Hepatocyte (in vitro differentiated cells): ENCODE measurements at regions not wholly inside any gene's neighbourhood (a gene's known extent, or its start where the extent isn't known, plus 50 kb on each side); places are given as distances from the start of the nearest gene placed in this dataset.

ENCODE experiments used
- DNase-seq: peaks from one replicate; pipeline ENCODE4 v3.0.0-alpha.2; 2016; ENCODE audit warnings: low spot score
- H2AFZ ChIP-seq: fragments of 200-600 bp; sonication (generic); 2 replicates; pipeline ENCODE4 v1.6.0; 2016; ENCODE audit warnings: antibody characterized with exemption, mild to moderate bottlenecking
- H3K27ac ChIP-seq: fragments of 200-600 bp; sonication (generic); 2 replicates; pipeline ENCODE4 v1.5.1; 2016; ENCODE audit warnings: mild to moderate bottlenecking
- H3K27me3 ChIP-seq: fragments of 200-600 bp; sonication (generic); 2 replicates; pipeline ENCODE4 v1.6.1; 2016
- H3K36me3 ChIP-seq: fragments of 200-600 bp; sonication (generic); replicated peaks from 2 replicates; pipeline ENCODE4 v1.5.1; 2016; ENCODE audit warnings: low read depth; ENCODE audit not compliant: insufficient read depth
- H3K4me1 ChIP-seq: fragments of 200-600 bp; sonication (generic); 2 replicates; pipeline ENCODE4 v1.5.1; 2016; ENCODE audit warnings: mild to moderate bottlenecking, moderate library complexity; ENCODE audit not compliant: insufficient read depth
- H3K4me2 ChIP-seq: fragments of 200-600 bp; sonication (generic); 2 replicates; pipeline ENCODE4 v1.6.0; 2016
- H3K4me3 ChIP-seq: fragments of 200-600 bp; sonication (generic); 2 replicates; pipeline ENCODE4 v1.5.1; 2016; ENCODE audit warnings: mild to moderate bottlenecking
- H3K79me2 ChIP-seq: fragments of 200-600 bp; sonication (generic); 2 replicates; pipeline ENCODE4 v1.6.0; 2017; ENCODE audit warnings: mild to moderate bottlenecking
- H3K9me2 ChIP-seq: fragments of 200-600 bp; sonication (generic); replicated peaks from 2 replicates; pipeline ENCODE4 v1.6.0; 2017; ENCODE audit warnings: mild to moderate bottlenecking; ENCODE audit not compliant: insufficient read depth
- H3K9me3 ChIP-seq: fragments of 200-600 bp; sonication (generic); 2 replicates; pipeline ENCODE4 v1.5.1; 2016; ENCODE audit warnings: low read depth, mild to moderate bottlenecking
- H4K20me1 ChIP-seq: fragments of 200-600 bp; sonication (generic); 2 replicates; pipeline ENCODE4 v1.6.0; 2016; ENCODE audit warnings: mild to moderate bottlenecking; ENCODE audit not compliant: insufficient read depth, poor library complexity, severe bottlenecking
- CTCF ChIP-seq: fragments of 200-600 bp; sonication (generic); IDR thresholded peaks from 2 replicates; pipeline ENCODE4 v1.5.1; 2016; ENCODE audit warnings: antibody characterized with exemption, mild to moderate bottlenecking; ENCODE audit not compliant: poor library complexity
- EZH2 ChIP-seq: fragments of 200-600 bp; sonication (generic); IDR thresholded peaks from 2 replicates; pipeline ENCODE4 v1.6.1; 2016; ENCODE audit warnings: antibody characterized with exemption, mild to moderate bottlenecking, borderline replicate concordance
- EZH2phosphoT487 ChIP-seq: fragments of 200-600 bp; sonication (generic); IDR thresholded peaks from one replicate; pipeline ENCODE4 v1.6.1; 2018; ENCODE audit warnings: antibody characterized with exemption, mild to moderate bottlenecking, low read depth, moderate library complexity; ENCODE audit not compliant: unreplicated experiment, severe bottlenecking
- WGBS: methylation state at CpG from one replicate; pipeline ENCODE4 v1.1.6; 2016; ENCODE audit warnings: low lambda C conversion rate; ENCODE audit errors: missing lambda C conversion rate; 5-methylcytosine and 5-hydroxymethylcytosine counted together

GRCh38 chrX:1802912-1803311, 188.1 kb downstream of the ASMT start:
- Histone ChIP-seq H3K27ac (no peak overlapping the region), H2AFZ (no peak overlapping the region), H3K4me1 (no peaks in the 10 kb centered on the region), H3K9me3 (no peaks in the 10 kb centered on the region), H3K4me2 (no peak overlapping the region), H3K36me3 (no peaks in the 10 kb centered on the region), H3K9me2 (no peaks in the 10 kb centered on the region), H3K79me2 (no peaks in the 10 kb centered on the region), H3K27me3 (no peaks in the 10 kb centered on the region), H3K4me3 (no peak overlapping the region), H4K20me1 (no peaks in the 10 kb centered on the region)
- TF ChIP-seq EZH2phosphoT487 (no peak), CTCF (no peak), EZH2 (no peak)
- no peak for DNase-seq
- 95% methylated on average over 6 of the region's 6 CpGs for WGBS

- no peaks in the 10 kb centered on the region for H3K36me3 ChIP-seq
- H3K27me3 ChIP-seq = no peaks in the 10 kb centered on the region
- no peak overlapping the region for H3K4me3 ChIP-seq
- no peaks in the 10 kb centered on the region for H4K20me1 ChIP-seq
- no peak for TF ChIP-seq CTCF
- no peak for TF ChIP-seq EZH2
- TF ChIP-seq EZH2phosphoT487 = no peak
- H3K79me2 ChIP-seq = no peaks in the 10 kb centered on the region
- H3K4me2 ChIP-seq = no peak overlapping the region
- no peak for DNase-seq
- no peak overlapping the region for H2AFZ ChIP-seq
- WGBS = 96% methylated on average over 3 of the region's 3 CpGs
- no peak overlapping the region for H3K27ac ChIP-seq
- H3K9me2 ChIP-seq = no peaks in the 10 kb centered on the region
- no peaks in the 10 kb centered on the region for H3K9me3 ChIP-seq
- H3K4me1 ChIP-seq = no peaks in the 10 kb centered on the region
These were observed 188.9 kb downstream of the ASMT start for GRCh38 chrX:1803741-1804140.

- Histone ChIP-seq H2AFZ (no peak overlapping the region), H3K4me2 (no peak overlapping the region), H3K27me3 (no peaks in the 10 kb centered on the region), H3K4me1 (no peaks in the 10 kb centered on the region), H3K9me2 (no peaks in the 10 kb centered on the region), H3K79me2 (no peaks in the 10 kb centered on the region), H3K4me3 (no peak overlapping the region), H3K27ac (no peak overlapping the region), H4K20me1 (no peaks in the 10 kb centered on the region), H3K36me3 (no peaks in the 10 kb centered on the region), H3K9me3 (no peaks in the 10 kb centered on the region)
- no peak for TF ChIP-seq EZH2phosphoT487
- no peak for TF ChIP-seq CTCF
- no peak for TF ChIP-seq EZH2
- no peak for DNase-seq
- 11% methylated on average over 12 of the region's 12 CpGs for WGBS
These were observed 192.5 kb downstream of the ASMT start for GRCh38 chrX:1807301-1807731.

- H3K4me1 ChIP-seq = no peaks in the 10 kb centered on the region
- no peak overlapping the region for H3K27ac ChIP-seq
- H3K27me3 ChIP-seq = no peaks in the 10 kb centered on the region
- no peaks in the 10 kb centered on the region for H4K20me1 ChIP-seq
- TF ChIP-seq CTCF (no peak), EZH2 (no peak), EZH2phosphoT487 (no peak)
- no peaks in the 10 kb centered on the region for H3K9me3 ChIP-seq
- no peak for DNase-seq
- H3K4me3 ChIP-seq = no peak overlapping the region
- H3K79me2 ChIP-seq = no peaks in the 10 kb centered on the region
- no peaks in the 10 kb centered on the region for H3K9me2 ChIP-seq
- 91% methylated on average over 5 of the region's 5 CpGs for WGBS
- no peaks in the 10 kb centered on the region for H3K36me3 ChIP-seq
- no peak overlapping the region for H2AFZ ChIP-seq
- H3K4me2 ChIP-seq = no peak overlapping the region
These were observed 194.7 kb downstream of the ASMT start for GRCh38 chrX:1809581-1809980.
